NK-92 (cell line): ENCODE measurements at regions not wholly inside any gene's neighbourhood (a gene's known extent, or its start where the extent isn't known, plus 50 kb on each side); places are given as distances from the start of the nearest gene placed in this dataset.

Experiments used
- DNase-seq: peaks from one replicate; lab custom pipeline; 2025; ENCODE audit not compliant: unreplicated experiment; lab: John Stamatoyannopoulos, UW

DNA sequence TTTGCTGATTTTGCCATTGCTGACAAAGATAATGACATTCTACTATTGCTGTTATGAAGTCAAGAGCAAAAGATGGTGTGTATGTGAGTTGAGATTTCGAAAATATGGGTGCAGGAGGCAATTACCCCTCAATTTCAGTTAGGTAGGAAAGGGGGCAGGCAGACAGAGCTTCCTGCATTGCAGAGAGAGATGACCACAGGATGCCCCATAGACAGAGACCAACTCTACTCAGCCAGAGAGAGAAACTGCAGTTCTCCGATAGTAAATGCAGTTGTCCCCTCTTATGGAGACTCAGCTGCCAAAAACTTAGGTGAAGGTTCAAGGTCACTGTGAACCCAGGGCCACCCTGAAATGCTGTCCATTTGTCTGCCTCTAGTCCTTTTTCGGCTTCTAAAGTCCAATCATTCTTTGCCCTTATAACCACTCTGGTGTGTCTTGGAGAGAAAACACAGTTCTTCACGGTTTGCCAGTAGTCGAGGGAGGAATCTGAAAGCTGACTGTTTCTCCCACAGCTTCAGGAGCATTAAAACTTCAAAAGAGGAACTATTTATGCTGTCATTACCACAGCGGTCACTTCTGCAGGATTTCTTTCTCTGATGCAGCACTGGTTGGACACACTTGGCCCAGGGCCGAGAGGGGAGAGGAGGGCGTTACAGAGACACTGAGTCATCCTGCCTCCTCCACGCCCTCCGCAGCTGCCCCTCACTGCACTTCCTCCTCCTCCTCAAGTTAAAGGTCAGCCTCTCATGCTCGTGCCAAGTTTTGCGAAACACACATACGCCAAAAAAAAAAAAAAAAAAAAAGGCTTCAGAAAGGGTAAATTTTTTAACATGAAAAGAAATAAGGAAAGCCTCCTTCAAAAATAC, 264.3 kb downstream of the FOXO1 start:
- DNase-seq: no peak

GRCh38 chr13:40402931-40403431, 263.5 kb downstream of the FOXO1 start:
- no peak for DNase-seq

DNA sequence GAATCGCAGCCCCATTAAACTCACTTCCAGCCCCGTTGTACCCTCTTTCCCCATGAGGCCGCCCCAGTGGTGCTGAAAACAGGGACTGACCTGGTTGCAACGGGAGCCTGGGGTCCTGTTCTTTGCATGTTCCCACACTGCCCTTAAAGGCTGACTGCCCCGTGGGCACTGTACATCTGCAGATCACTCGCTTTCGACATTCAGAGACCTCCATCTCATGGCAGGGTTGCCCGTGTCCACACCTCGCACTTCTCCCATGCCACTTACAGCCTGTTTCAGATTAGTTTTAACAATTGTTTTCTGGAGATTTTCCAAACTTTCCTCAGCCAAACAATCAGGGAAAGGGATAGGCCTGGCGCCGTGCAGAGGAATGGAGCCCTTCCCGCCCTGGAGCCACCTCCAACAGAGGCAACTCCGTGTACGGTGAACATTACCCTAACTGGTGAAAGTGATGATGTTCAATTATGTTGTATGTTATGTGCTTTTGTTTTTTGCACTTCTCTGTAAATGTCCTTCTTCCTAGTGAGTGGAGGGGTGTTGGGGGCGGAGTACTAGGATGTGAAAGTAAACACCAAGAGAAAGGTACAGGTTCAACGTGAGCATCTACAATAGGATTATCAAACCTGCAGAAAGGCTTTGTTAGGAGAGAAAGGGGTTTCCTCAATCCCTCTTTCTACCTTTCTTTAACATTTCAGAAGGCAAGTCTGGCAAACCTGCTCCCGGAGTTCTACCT, 262.8 kb downstream of the FOXO1 start:
- DNase-seq: no peak

- no peak for DNase-seq
Observed at GRCh38 chr13:40404407-40404806, 262.0 kb downstream of the FOXO1 start.

- DNase-seq: no peak
Observed at GRCh38 chr13:40404967-40405716, 261.3 kb downstream of the FOXO1 start.

GRCh38 chr13:40406405-40407120, 259.9 kb downstream of the FOXO1 start:
- no peak for DNase-seq

DNA sequence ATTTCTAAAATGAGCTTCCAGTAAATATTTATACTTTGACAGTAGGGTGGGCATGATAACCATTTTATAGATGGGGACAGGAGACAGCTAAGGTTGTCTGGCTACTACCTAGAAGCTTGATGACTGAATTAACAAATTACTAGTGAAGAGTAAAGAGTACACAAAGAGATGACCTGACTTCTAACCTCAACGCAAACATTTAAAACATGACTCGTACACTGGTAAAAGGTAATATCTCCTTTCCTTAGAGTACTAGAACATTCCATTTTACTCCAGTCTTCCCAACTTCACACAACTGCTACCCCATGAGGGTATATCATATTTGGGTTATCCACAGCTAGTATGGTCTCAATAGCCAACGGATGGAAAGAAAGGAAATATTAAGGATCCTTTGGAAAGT, 258.9 kb downstream of the FOXO1 start:
- no peak for DNase-seq

DNA sequence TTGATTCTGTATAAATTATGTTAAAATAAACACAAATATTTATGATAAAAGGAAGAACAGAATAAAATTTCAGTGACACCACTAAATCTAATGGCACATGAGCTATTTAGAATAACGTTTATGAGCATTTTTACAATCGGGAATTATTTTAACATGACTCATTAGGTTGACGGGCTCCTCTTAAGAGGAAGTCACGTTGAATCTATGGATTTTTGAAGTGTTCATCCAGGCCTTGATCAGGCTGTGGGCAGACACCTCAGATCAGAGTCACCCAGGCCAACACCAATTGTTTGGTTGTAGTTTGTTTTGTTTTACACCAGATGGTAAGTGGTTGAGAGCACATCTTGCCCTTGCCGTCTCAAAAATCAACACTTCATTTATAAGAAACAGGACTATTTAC, 257.8 kb downstream of the FOXO1 start:
- DNase-seq: no peak

DNA sequence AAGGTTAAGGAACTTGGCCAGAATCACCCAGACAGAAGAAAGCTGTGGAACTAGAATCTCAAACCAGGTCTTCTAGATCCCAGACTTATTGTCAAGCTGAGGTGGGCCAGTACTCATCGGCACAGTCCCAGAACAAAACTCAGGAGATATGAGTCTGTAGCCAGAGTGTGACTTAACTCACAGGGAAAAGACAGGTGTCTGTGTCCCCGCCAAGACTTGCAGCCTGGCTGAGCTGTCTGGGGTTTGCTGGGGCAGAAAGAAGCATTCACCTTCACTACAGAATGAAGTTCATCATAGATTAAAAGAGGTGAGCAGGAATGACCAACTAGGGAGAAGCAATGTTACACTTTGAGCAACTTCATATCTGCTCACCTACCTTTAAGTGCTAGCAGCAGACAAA, 257.2 kb downstream of the FOXO1 start:
- no peak for DNase-seq

- DNase-seq: no peak
Observed at GRCh38 chr13:40410315-40410714, 256.1 kb downstream of the FOXO1 start.

GRCh38 chr13:40420160-40420740, 246.2 kb downstream of the FOXO1 start:
- DNase-seq: no peak

GRCh38 chr13:40422588-40423235, 243.7 kb downstream of the FOXO1 start:
- DNase-seq: no peak

DNA sequence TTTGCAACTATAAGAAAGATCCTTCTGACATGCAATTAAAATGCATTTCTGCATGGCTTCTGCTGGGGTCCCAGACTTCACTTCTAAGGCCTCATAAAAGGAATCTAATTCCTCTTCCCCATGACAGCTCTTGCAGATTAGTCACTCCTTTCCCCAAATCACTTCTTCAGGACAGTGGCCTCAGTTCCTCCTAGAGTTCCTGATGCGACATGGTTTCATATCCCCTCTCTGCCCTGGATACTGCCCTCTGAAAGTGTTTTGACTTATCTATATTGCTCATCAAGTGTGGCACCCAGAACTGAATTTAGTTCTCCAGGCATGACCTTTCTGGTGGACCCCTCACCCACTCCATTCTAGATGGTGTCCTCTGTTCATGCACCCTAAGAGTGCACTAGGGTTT, 238.1 kb downstream of the FOXO1 start:
- DNase-seq: no peak

DNA sequence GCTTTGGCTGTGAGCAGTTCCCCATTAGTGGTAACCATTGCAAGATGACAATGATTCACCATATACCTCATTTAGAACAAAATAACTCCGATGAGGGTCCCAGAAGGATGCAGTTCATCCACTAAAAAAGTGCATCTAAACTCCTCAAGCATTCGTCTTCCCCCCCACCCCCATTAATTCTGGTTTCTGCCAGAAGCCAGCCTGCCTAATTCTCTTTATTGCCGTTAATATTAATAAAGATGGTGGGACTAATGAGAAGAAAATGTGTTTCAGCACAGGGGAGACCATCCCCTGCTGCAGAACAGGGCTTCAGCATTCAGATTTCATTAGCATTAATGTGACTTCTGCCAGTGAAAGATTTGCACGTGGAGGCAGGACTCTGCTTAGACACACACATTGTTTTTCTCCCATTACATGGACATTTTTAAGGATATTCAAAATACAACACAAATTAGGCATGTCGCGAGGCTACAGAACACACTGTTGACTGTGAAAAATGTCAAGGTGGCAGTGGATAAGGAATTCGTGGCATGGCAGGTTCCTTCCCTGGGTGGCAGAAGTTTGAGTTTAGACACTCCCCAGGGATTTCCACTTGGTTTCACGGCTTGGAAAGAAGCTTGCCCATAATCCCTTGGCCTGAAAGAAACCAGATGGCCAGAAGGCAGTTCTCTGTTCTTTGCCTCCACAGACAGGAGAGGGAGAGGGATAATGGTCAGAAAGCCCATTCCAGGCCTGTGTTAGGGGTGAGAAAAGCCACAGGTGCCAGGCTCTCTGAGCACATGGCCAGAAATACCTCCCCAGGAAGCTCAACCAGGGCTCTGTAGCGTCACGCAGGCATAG, 236.5 kb downstream of the FOXO1 start:
- no peak for DNase-seq

- DNase-seq: no peak
Observed at GRCh38 chr13:40432018-40432978, 234.1 kb downstream of the FOXO1 start.

GRCh38 chr13:40433001-40433400, 233.4 kb downstream of the FOXO1 start:
- DNase-seq: no peak

- DNase-seq: no peak
Observed at GRCh38 chr13:40433577-40433976, 232.9 kb downstream of the FOXO1 start.
